GM12872 (cell line): ENCODE measurements at regions not wholly inside any gene's neighbourhood (a gene's known extent, or its start where the extent isn't known, plus 50 kb on each side); places are given as distances from the start of the nearest gene placed in this dataset.

Source experiments
- TF ChIP-seq, protein P1 (sequence below): IDR thresholded peaks from 3 replicates; pipeline ENCODE4 v1.5.1; 2011; ENCODE audit warnings: low read depth, mild to moderate bottlenecking, low read length, moderate library complexity; ENCODE audit not compliant: insufficient read depth

DNA sequence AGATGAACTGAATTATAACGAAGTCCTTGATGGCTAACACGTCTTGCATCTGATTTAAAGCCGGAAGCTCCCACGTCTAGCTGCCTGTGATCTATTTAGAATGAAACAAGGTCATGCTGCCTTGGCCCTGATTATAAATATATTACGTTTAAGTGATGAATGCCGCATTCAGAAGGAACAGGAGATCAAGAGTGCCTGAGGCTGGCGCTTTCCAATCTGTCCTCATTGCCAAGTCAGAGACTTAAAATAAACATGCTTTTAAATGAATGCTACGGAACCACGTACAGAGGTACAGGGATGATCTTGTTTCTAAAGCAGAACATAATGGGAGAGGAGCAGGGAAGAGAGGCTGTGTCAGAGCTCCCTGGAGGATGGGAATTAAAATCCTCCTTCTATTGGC, 292.8 kb downstream of the TLE1 start:
- TF ChIP-seq, protein P1, sequence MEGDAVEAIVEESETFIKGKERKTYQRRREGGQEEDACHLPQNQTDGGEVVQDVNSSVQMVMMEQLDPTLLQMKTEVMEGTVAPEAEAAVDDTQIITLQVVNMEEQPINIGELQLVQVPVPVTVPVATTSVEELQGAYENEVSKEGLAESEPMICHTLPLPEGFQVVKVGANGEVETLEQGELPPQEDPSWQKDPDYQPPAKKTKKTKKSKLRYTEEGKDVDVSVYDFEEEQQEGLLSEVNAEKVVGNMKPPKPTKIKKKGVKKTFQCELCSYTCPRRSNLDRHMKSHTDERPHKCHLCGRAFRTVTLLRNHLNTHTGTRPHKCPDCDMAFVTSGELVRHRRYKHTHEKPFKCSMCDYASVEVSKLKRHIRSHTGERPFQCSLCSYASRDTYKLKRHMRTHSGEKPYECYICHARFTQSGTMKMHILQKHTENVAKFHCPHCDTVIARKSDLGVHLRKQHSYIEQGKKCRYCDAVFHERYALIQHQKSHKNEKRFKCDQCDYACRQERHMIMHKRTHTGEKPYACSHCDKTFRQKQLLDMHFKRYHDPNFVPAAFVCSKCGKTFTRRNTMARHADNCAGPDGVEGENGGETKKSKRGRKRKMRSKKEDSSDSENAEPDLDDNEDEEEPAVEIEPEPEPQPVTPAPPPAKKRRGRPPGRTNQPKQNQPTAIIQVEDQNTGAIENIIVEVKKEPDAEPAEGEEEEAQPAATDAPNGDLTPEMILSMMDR, result no peak

DNA sequence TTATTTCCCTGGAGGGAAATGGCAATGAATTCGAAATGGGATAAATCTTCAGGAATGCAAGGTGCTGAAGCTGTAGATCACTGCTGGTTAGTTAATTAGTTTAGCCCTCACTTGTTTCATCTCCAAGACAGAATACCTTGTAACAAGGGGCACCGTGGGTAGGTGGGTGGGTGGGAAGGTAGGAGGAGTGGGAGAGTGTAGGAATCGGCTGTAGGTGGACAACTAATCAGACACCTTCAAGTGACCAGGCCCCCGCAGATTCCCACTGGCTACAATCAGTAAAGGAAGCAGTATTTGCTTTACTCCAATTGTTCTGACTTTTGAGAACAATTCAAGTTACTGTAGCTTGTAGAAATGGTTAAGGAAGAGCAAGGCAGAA, 293.7 kb downstream of the TLE1 start:
- TF ChIP-seq, protein P1, result no peak

DNA sequence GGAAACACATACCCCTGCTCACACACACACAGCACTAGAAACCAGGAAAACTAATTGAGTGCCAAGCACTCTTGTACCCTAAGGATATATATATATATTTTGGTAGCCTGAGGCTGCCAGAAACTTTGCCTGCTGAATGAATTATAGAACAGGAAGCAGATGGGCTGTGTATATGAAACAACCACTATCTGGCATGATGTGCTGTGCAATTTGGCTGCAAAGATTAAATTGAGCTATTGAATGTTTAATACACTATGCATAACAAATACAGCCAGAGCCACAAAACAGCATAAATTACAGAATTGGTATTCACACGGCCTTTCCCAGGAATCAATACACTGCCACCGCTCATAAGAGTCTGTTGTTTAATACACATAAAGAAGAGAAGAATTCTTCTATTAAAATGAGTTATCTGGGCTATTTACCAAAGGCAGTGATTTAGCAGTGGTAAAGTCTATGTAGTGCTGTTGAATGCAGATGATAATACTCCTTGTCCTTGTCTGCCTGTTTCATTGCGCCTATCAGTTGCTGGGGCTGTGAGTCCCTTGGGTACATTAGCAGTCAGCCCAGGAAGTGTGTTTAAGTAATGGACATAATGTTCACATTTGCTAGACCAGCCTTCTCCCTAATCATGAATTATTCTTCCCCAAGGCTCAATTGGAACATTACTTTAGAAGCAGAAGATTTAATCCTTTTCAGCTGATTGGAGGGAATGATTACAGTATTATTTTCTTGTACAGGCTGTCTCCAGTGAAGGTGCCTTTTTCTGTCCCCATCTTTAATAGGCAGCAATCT, 294.3 kb downstream of the TLE1 start:
- TF ChIP-seq, protein P1, result no peak

DNA sequence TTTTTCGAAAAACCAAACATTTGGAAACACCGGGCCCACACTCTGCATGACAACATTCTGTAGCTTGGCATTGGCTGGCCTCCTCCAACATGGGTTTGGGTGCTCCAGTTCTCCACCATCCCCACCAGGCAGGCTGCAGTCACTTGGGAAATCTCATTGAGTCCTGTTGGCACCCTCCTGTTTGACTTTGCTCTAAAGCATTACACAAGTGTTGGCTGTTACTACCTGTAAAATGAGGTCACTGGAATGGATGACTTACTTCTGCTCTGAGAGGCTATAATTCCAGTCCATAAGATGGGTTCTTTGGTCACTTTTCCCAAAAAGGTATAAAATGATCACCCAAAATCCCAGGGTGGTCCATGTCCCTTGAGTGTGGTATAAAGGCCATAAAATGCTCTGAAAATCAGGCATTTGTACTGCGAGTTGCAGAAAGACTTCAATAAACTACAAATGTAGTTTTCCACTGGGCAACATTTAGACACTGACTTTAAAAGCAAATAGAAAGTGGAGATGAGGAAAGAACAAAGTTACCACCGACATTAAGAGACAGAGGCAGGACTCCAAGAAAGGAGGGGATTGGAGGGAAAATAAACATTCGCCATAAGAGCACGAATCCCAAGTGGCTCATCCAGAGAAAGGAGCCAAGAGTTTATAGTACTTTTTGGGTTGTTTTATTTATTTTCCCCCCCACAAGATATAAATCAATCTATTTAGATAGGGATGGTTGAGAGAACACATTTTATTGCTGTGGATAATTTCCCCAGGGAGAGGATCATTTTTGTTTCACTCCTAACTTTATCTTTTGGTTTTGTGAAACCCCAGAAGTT, 295.1 kb downstream of the TLE1 start:
- TF ChIP-seq, protein P1, result no peak

DNA sequence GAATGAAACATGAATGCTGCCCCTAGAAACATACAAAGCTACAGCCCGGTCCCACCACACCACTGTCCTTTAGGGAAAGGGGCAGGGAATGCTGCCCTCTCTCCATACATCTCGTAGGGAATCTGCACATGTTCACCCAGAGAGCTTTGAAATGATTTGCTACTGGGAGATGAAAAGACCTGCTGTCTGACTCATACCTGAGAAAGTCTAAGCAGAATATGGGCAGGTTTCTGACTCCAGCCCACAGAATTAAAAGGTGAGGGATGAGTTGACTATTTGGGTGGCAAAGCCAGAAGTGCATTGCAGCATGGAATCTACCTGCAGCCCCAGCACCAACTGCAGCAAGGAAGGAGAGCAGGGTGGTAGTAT, 297.9 kb downstream of the TLE1 start:
- TF ChIP-seq, protein P1, result no peak

DNA sequence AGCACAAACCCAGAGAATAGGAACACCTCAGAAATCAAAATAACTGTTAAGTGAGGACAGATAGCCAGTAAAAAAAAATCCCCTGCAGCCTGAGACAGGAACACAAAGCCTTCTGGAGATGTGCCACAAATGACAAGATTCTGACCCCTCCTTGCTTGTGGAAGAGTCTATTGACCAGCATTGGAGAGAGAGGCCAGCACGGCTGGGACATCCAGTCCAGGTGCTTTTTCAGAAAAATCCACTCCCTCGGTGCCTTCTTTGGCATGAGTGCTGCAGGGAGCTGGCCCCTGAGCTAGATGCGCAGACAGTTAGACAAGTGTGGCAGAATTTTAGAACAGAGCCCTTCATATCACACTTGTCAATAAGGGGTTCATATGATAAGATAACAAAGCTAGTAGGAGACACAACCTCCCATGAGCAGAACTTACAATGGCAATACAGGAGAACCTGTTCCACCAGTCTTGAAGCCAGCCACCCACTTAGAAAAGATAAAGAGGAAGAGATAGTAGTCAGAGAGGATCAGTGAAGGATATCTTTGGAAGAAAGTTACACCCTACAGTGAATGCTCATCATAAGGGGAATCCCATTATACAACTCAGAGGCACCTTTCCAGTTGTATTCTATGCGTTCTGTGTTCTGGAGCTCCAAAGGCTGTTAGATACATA, 298.4 kb downstream of the TLE1 start:
- TF ChIP-seq, protein P1, result no peak

DNA sequence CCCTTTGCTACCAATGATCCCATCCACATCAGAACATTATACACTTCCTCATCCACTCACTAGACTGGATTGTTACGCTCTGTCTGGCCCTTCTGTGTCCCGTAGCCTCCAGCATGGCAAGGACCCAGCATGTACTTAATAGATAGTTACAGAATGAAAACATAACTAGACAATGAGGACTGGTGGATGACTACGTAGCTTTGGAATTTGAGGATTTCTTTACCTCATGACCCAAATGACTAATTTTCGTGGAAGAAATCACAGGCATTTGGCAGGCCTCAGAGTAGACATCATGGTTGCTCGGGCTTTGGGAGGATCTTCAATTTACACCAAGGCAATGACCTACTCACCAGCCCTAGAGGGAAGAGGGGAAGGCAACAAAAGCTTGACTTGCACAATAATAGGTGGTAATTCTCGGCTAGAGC, 299.8 kb downstream of the TLE1 start:
- TF ChIP-seq, protein P1, result no peak
